Nephron progenitor cell (in vitro differentiated cells): ENCODE measurements at regions not wholly inside any gene's neighbourhood (a gene's known extent, or its start where the extent isn't known, plus 50 kb on each side); places are given as distances from the start of the nearest gene placed in this dataset.

ENCODE experiments used
- DNase-seq: peaks from one replicate; pipeline ENCODE4 v3.0.0; 2021
- H3K27ac Mint-ChIP-seq: 2 replicates; pipeline ENCODE4 v1.8.0; 2021; ENCODE audit warnings: mild to moderate bottlenecking, moderate library complexity, mixed read lengths
- H3K27me3 Mint-ChIP-seq: 2 replicates; pipeline ENCODE4 v1.8.0; 2021; ENCODE audit warnings: mild to moderate bottlenecking, low read depth, mixed read lengths; ENCODE audit not compliant: poor library complexity
- H3K36me3 Mint-ChIP-seq: 2 replicates; pipeline ENCODE4 v1.8.0; 2021; ENCODE audit warnings: low read depth, mixed read lengths
- H3K4me1 Mint-ChIP-seq: 2 replicates; pipeline ENCODE4 v1.8.0; 2021; ENCODE audit warnings: mixed read lengths
- H3K4me3 Mint-ChIP-seq: 2 replicates; pipeline ENCODE4 v1.8.0; 2021; ENCODE audit warnings: mild to moderate bottlenecking, moderate library complexity, mixed read lengths
- H3K9me3 Mint-ChIP-seq: 2 replicates; pipeline ENCODE4 v1.8.0; 2021; ENCODE audit warnings: mild to moderate bottlenecking, moderate library complexity, mixed read lengths
- TF ChIP-seq, protein P1 (sequence below): fragments of 200-600 bp; sonication (generic); IDR thresholded peaks from 2 replicates; pipeline ENCODE4 v1.5.0; 2021; ENCODE audit warnings: antibody characterized with exemption

DNA sequence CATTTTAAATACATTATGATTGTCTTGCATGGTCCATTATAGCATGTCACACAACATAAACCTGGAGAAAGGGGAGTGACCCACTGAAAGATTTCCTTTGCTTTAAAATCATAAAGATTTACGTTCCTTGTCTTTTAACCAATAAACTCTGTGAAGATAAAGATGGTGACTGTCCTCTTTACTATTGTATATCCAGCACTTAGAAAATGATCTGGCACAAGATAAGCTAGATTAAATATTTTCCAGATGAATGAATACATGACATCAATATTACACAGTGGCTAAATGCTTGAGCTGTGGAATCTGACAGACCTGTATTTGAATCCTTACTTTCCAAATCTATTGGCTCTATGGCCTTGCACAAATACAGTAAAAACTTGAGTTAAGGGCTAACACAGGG is 938.4 kb downstream of the SORCS1 start:
- peaks cover 1% of the 10 kb centered on the region for H3K9me3 Mint-ChIP-seq
- no peaks in the 10 kb centered on the region for H3K36me3 Mint-ChIP-seq
- TF ChIP-seq, protein P1, sequence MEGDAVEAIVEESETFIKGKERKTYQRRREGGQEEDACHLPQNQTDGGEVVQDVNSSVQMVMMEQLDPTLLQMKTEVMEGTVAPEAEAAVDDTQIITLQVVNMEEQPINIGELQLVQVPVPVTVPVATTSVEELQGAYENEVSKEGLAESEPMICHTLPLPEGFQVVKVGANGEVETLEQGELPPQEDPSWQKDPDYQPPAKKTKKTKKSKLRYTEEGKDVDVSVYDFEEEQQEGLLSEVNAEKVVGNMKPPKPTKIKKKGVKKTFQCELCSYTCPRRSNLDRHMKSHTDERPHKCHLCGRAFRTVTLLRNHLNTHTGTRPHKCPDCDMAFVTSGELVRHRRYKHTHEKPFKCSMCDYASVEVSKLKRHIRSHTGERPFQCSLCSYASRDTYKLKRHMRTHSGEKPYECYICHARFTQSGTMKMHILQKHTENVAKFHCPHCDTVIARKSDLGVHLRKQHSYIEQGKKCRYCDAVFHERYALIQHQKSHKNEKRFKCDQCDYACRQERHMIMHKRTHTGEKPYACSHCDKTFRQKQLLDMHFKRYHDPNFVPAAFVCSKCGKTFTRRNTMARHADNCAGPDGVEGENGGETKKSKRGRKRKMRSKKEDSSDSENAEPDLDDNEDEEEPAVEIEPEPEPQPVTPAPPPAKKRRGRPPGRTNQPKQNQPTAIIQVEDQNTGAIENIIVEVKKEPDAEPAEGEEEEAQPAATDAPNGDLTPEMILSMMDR: no peak
- H3K27me3 Mint-ChIP-seq: peaks cover 2% of the 10 kb centered on the region
- H3K27ac Mint-ChIP-seq: no peak overlapping the region
- H3K4me1 Mint-ChIP-seq: peaks cover 13% of the 10 kb centered on the region
- H3K4me3 Mint-ChIP-seq: no peak overlapping the region
- no peak for DNase-seq

DNA sequence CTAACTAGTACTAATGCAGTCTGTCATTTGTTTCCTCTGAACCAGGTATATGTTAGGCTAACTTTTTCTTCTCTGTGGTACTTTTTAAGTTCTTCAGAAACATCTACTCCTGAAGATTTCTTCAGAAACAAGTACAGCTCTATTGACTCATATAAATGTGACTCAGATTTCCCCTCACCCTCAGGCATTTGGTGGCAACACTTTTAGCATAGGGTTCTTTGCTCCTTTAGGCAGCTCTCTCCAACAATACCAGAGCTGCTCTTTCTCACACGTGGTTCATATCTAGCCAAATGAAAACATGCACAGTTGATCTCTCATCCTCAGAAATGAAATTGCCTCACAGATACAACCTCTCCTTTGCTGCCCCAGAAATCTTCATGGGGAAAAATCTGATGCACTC is 939.8 kb downstream of the SORCS1 start:
- TF ChIP-seq, protein P1: no peak
- peaks cover 4% of the 10 kb centered on the region for H3K27me3 Mint-ChIP-seq
- H3K9me3 Mint-ChIP-seq: peaks cover 4% of the 10 kb centered on the region
- DNase-seq: no peak
- no peak overlapping the region for H3K4me3 Mint-ChIP-seq
- peaks cover 7% of the 10 kb centered on the region for H3K4me1 Mint-ChIP-seq
- H3K27ac Mint-ChIP-seq: no peak overlapping the region
- no peaks in the 10 kb centered on the region for H3K36me3 Mint-ChIP-seq

DNA sequence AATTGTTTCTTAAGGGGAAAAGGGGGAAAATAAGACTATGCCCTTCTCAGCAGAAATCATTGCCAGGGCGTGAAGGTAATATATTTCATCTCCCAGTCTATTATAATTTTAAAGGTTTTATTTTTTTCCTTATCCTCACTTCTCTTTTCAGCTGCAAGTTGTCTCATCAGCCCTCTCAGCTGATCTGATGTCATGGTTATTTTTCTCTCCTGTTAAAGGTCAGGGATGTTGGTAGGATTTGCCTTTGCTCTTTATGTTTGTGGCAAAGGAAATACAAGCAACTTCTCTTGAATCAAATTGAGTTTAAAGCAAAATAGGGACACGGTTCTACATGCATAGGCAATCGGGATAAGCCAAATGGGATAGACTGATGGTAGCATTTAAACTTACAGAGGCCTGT is 946.9 kb downstream of the SORCS1 start:
- Mint-ChIP-seq H3K27ac (no peak overlapping the region), H3K9me3 (peaks cover 4% of the 10 kb centered on the region), H3K36me3 (no peaks in the 10 kb centered on the region), H3K27me3 (peaks cover 10% of the 10 kb centered on the region), H3K4me3 (no peak overlapping the region), H3K4me1 (no peaks in the 10 kb centered on the region)
- TF ChIP-seq, protein P1: no peak
- DNase-seq: no peak

DNA sequence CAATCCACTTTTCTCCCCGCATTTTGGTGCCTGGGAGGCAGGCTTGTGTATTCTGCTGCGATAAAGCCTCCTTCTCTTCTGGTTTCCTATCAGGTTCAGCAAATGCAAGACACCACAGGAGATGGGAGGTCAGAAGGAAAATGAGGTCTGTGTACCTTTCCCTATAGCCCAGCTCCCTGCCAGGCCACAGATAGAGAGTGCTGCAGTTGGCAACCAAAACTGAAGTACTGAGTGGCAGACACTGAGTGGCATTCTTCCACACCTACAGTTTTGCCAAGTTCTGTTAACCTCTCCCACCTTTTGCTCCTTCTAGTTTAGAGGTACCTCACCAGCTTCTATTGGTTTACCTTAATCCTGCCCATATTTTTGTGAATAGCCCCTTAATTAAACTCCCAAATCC is 948.4 kb downstream of the SORCS1 start:
- Mint-ChIP-seq H3K27ac (no peak overlapping the region), H3K9me3 (peaks cover 5% of the 10 kb centered on the region), H3K27me3 (peaks cover 12% of the 10 kb centered on the region), H3K4me3 (no peak overlapping the region), H3K36me3 (no peaks in the 10 kb centered on the region), H3K4me1 (no peaks in the 10 kb centered on the region)
- TF ChIP-seq, protein P1: no peak
- DNase-seq: no peak

DNA sequence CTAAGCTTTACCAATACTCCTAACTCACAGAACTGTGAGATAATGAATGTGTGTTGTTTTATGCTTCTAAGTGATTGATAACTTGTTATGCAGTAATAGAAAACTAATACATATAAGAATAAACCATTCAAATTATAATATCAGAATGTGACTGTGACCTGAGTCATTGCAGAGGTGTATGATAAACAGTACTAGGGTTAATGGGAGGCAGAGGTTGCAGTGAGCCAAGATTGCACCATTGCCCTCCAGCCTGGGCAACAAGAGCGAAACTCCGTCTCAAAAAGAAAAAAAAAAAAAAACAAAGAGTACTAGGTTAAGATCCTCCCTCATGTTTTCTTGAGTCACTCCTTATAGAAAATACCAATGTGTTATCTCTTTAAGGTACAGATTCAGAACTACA is 950.3 kb downstream of the SORCS1 start:
- Mint-ChIP-seq H3K27ac (no peak overlapping the region), H3K9me3 (peaks cover 3% of the 10 kb centered on the region), H3K4me3 (no peak overlapping the region), H3K27me3 (peaks cover 10% of the 10 kb centered on the region), H3K4me1 (no peaks in the 10 kb centered on the region), H3K36me3 (no peaks in the 10 kb centered on the region)
- DNase-seq: no peak
- TF ChIP-seq, protein P1: no peak

DNA sequence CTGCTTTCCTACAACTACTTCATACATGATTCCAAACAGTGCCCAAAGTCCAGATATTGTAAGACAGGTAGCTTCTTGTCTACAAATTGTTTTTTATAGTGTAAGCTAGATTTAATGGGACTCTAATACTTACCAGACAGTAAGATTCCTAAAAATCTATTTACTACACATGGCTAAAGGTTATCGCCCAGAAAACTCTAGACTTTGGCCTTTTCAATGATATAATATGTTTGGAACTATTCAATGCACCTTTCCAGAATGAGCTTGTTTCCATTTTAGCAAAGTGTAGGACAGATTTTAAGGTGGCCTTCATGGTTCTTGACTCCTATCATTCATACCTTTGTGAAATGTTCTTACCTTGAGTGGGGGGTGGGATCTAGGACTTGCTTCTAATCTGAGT is 951.0 kb downstream of the SORCS1 start:
- Mint-ChIP-seq H3K9me3 (peaks cover 3% of the 10 kb centered on the region), H3K4me1 (no peaks in the 10 kb centered on the region), H3K36me3 (no peaks in the 10 kb centered on the region), H3K27me3 (peaks cover 10% of the 10 kb centered on the region), H3K4me3 (no peak overlapping the region), H3K27ac (no peak overlapping the region)
- TF ChIP-seq, protein P1: no peak
- DNase-seq: no peak
